ENCODE measurements at regions not wholly inside any gene's neighbourhood (a gene's known extent, or its start where the extent isn't known, plus 50 kb on each side); places are given as distances from the start of the nearest gene placed in this dataset.

GRCh38 chr9:16203729-16204573 lies 651.1 kb downstream of the CCDC171 start:
- no peak for DNase-seq

- no peak for DNase-seq
Observed at GRCh38 chr9:16205455-16205854, 652.6 kb downstream of the CCDC171 start.

- no peak for DNase-seq
Observed at GRCh38 chr9:16206518-16206917, 653.7 kb downstream of the CCDC171 start.

- DNase-seq, result no peak
Observed at GRCh38 chr9:16207161-16207560, 654.3 kb downstream of the CCDC171 start.

- DNase-seq, result no peak
Observed at GRCh38 chr9:16210440-16210839, 657.6 kb downstream of the CCDC171 start.

GRCh38 chr9:16211946-16212345 lies 658.5 kb downstream of the BNC2 start:
- no peak for DNase-seq

GRCh38 chr9:16213781-16214515 lies 656.5 kb downstream of the BNC2 start:
- no peak for DNase-seq

GRCh38 chr9:16214677-16215352 lies 655.7 kb downstream of the BNC2 start:
- DNase-seq, result no peak

GRCh38 chr9:16215353-16215680 lies 655.2 kb downstream of the BNC2 start:
- DNase-seq, result no peak

- no peak for DNase-seq
Observed at GRCh38 chr9:16217943-16218701, 652.3 kb downstream of the BNC2 start.

GRCh38 chr9:16221366-16221765 lies 649.1 kb downstream of the BNC2 start:
- no peak for DNase-seq

GRCh38 chr9:16221822-16222547 lies 648.5 kb downstream of the BNC2 start:
- DNase-seq, result no peak

- DNase-seq, result no peak
Observed at GRCh38 chr9:16223074-16223871, 647.2 kb downstream of the BNC2 start.

GRCh38 chr9:16230731-16231130 lies 639.7 kb downstream of the BNC2 start:
- DNase-seq, result no peak

- no peak for DNase-seq
Observed at GRCh38 chr9:16236311-16236710, 634.2 kb downstream of the BNC2 start.

GRCh38 chr9:16236882-16237281 lies 633.6 kb downstream of the BNC2 start:
- no peak for DNase-seq

- DNase-seq, result no peak
Observed at GRCh38 chr9:16238623-16239138, 631.8 kb downstream of the BNC2 start.

GRCh38 chr9:16241231-16241630 lies 629.2 kb downstream of the BNC2 start:
- DNase-seq, result no peak

GRCh38 chr9:16243798-16244197 lies 626.7 kb downstream of the BNC2 start:
- DNase-seq, result no peak

GRCh38 chr9:16245756-16246440 lies 624.6 kb downstream of the BNC2 start:
- DNase-seq, result no peak

GRCh38 chr9:16246785-16247184 lies 623.7 kb downstream of the BNC2 start:
- no peak for DNase-seq

All from NCI-H1436 (cell line).